ENCODE measurements at regions not wholly inside any gene's neighbourhood (a gene's known extent, or its start where the extent isn't known, plus 50 kb on each side); places are given as distances from the start of the nearest gene placed in this dataset.

- no peak for DNase-seq (ENCODE audit: low spot score)
These were observed 50.5 kb downstream of the RGS12 start for GRCh38 chr4:3343358-3343757.

GRCh38 chr4:3344104-3344503 is 51.3 kb downstream of the RGS12 start:
- no peak for DNase-seq (ENCODE audit: low spot score)

GRCh38 chr4:3344596-3344995 is 51.8 kb downstream of the RGS12 start:
- DNase-seq (ENCODE audit: low spot score), result no peak

GRCh38 chr4:3345384-3345783 is 52.6 kb downstream of the RGS12 start:
- DNase-seq (ENCODE audit: low spot score), result no peak

GRCh38 chr4:3346146-3346545 is 53.3 kb downstream of the RGS12 start:
- DNase-seq (ENCODE audit: low spot score), result peak; percentile 79

- DNase-seq (ENCODE audit: low spot score), result no peak
These were observed 55.0 kb downstream of the RGS12 start for GRCh38 chr4:3347871-3348270.

GRCh38 chr4:3348621-3349020 is 55.8 kb downstream of the RGS12 start:
- no peak for DNase-seq (ENCODE audit: low spot score)

GRCh38 chr4:3349116-3349515 is 56.3 kb downstream of the RGS12 start:
- DNase-seq (ENCODE audit: low spot score), result no peak

GRCh38 chr4:3351997-3352396 is 59.2 kb downstream of the RGS12 start:
- no peak for DNase-seq (ENCODE audit: low spot score)

GRCh38 chr4:3352505-3352904 is 59.7 kb downstream of the RGS12 start:
- DNase-seq (ENCODE audit: low spot score), result no peak

- no peak for DNase-seq (ENCODE audit: low spot score)
These were observed 60.2 kb downstream of the RGS12 start for GRCh38 chr4:3352941-3353594.

- no peak for DNase-seq (ENCODE audit: low spot score)
These were observed 61.1 kb downstream of the RGS12 start for GRCh38 chr4:3353752-3354454.

- no peak for DNase-seq (ENCODE audit: low spot score)
These were observed 61.6 kb downstream of the RGS12 start for GRCh38 chr4:3354455-3354811.

- DNase-seq (ENCODE audit: low spot score), result no peak
These were observed 62.5 kb downstream of the RGS12 start for GRCh38 chr4:3355266-3355748.

- DNase-seq (ENCODE audit: low spot score), result no peak
These were observed 65.8 kb downstream of the RGS12 start for GRCh38 chr4:3358656-3359055.

- DNase-seq (ENCODE audit: low spot score), result no peak
These were observed 68.0 kb downstream of the RGS12 start for GRCh38 chr4:3360777-3361176.

GRCh38 chr4:3361406-3361805 is 68.6 kb downstream of the RGS12 start:
- no peak for DNase-seq (ENCODE audit: low spot score)

- DNase-seq (ENCODE audit: low spot score), result no peak
These were observed 69.1 kb downstream of the RGS12 start for GRCh38 chr4:3361896-3362295.

GRCh38 chr4:3362431-3363287 is 69.8 kb downstream of the RGS12 start:
- DNase-seq (ENCODE audit: low spot score), result no peak

- DNase-seq (ENCODE audit: low spot score), result no peak
These were observed 70.8 kb downstream of the RGS12 start for GRCh38 chr4:3363411-3364141.

- no peak for DNase-seq (ENCODE audit: low spot score)
These were observed 71.4 kb downstream of the RGS12 start for GRCh38 chr4:3364199-3364598.
